CD14-positive monocyte (primary cell): ENCODE measurements at regions not wholly inside any gene's neighbourhood (a gene's known extent, or its start where the extent isn't known, plus 50 kb on each side); places are given as distances from the start of the nearest gene placed in this dataset.

Experiments used
- DNase-seq, 3 donors: peaks; one replicate each; pipeline ENCODE4 v3.0.0-alpha.2; 2011 to 2022
- H2AFZ ChIP-seq: 2 replicates; pipeline ENCODE4 v1.6.0; 2012; ENCODE audit warnings: mild to moderate bottlenecking, low read depth, low read length, inconsistent platforms; ENCODE audit not compliant: insufficient read depth, poor library complexity, severe bottlenecking
- H3K27ac ChIP-seq, 2 donors: 1 replicate in 1 of 2; 2 replicates in 1 of 2; pipeline ENCODE4 v1.5.1; 2012 to 2013; ENCODE audit warnings: low read length in 2 of 2, control low read depth in 1 of 2, inconsistent platforms in 1 of 2, low read depth in 1 of 2, mild to moderate bottlenecking in 1 of 2
- H3K27me3 ChIP-seq, 2 donors: one replicate each; pipeline versions ENCODE4 v1.6.0 to v1.6.1; 2011 to 2013; ENCODE audit warnings: low read length in 2 of 2; ENCODE audit not compliant: control insufficient read depth in 2 of 2, insufficient read depth in 2 of 2
- H3K36me3 ChIP-seq, 2 donors: replicated peaks in 1 of 2; 1 replicate in 1 of 2; 2 replicates in 1 of 2; pipeline versions ENCODE4 v1.5.1 to v1.6.1; 2012 to 2013; ENCODE audit warnings: low read length in 2 of 2, control low read depth in 1 of 2, inconsistent platforms in 1 of 2, mild to moderate bottlenecking in 1 of 2; ENCODE audit not compliant: insufficient read depth in 2 of 2, control insufficient read depth in 1 of 2
- H3K4me1 ChIP-seq, 2 donors: 1 replicate in 1 of 2; 2 replicates in 1 of 2; pipeline versions ENCODE4 v1.5.1 to v1.6.1; 2012 to 2013; ENCODE audit warnings: low read length in 2 of 2, control low read depth in 1 of 2, inconsistent platforms in 1 of 2, mild to moderate bottlenecking in 1 of 2, moderate library complexity in 1 of 2; ENCODE audit not compliant: insufficient read depth in 2 of 2, control insufficient read depth in 1 of 2
- H3K4me2 ChIP-seq: replicated peaks from 2 replicates; pipeline ENCODE3; 2012; ENCODE audit warnings: low read length, moderate library complexity, mild to moderate bottlenecking; ENCODE audit not compliant: poor library complexity, severe bottlenecking; ENCODE audit errors: extremely low read depth
- H3K4me3 ChIP-seq, 3 experiments: fragments of 200-600 bp in 1 of 3; sonication (generic) in 1 of 3; replicated peaks in 1 of 3; 1 replicate in 2 of 3; 2 replicates in 1 of 3; pipeline ENCODE4 v1.5.1; 2011 to 2013; ENCODE audit warnings: low read length in 3 of 3, mild to moderate bottlenecking in 3 of 3, control low read depth in 2 of 3, low read depth in 2 of 3, inconsistent platforms in 1 of 3, moderate library complexity in 1 of 3
- H3K79me2 ChIP-seq: 2 replicates; pipeline ENCODE4 v1.6.0; 2012; ENCODE audit warnings: mild to moderate bottlenecking, control low read depth, inconsistent platforms, low read length, moderate library complexity; ENCODE audit not compliant: insufficient read depth
- H3K9ac ChIP-seq: 2 replicates; pipeline ENCODE4 v1.6.0; 2017; ENCODE audit warnings: low read length, mild to moderate bottlenecking; ENCODE audit not compliant: insufficient read depth, poor library complexity, severe bottlenecking
- H3K9me3 ChIP-seq, 2 donors: replicated peaks in 1 of 2; 1 replicate in 1 of 2; 2 replicates in 1 of 2; pipeline versions ENCODE4 v1.5.1 to v1.6.1; 2012 to 2013; ENCODE audit warnings: low read length in 2 of 2, control low read depth in 1 of 2; ENCODE audit not compliant: control insufficient read depth in 1 of 2, insufficient read depth in 1 of 2
- H4K20me1 ChIP-seq: 2 replicates; pipeline ENCODE4 v1.6.0; 2012; ENCODE audit warnings: mild to moderate bottlenecking, low read length, control low read depth, moderate library complexity; ENCODE audit not compliant: insufficient read depth
- H3K27ac Mint-ChIP-seq, 7 donors: one replicate each; pipeline ENCODE4 v1.8.0; 2020; ENCODE audit warnings: mild to moderate bottlenecking in 7 of 7, mixed read lengths in 7 of 7, moderate library complexity in 6 of 7, inconsistent platforms in 2 of 7
- H3K27me3 Mint-ChIP-seq, 3 donors: one replicate each; pipeline ENCODE4 v1.8.0; 2021 to 2022; ENCODE audit warnings: low read depth in 3 of 3, mild to moderate bottlenecking in 3 of 3, mixed read lengths in 3 of 3, moderate library complexity in 3 of 3, inconsistent platforms in 1 of 3
- H3K36me3 Mint-ChIP-seq, 2 donors: one replicate each; pipeline ENCODE4 v1.8.0; 2020; ENCODE audit warnings: mixed read lengths in 2 of 2, inconsistent platforms in 1 of 2, mild to moderate bottlenecking in 1 of 2
- H3K4me1 Mint-ChIP-seq: one replicate; pipeline ENCODE4 v1.8.0; 2020; ENCODE audit warnings: mild to moderate bottlenecking, mixed read lengths
- H3K4me3 Mint-ChIP-seq, 2 donors: one replicate each; pipeline ENCODE4 v1.8.0; 2020; ENCODE audit warnings: mild to moderate bottlenecking in 2 of 2, mixed read lengths in 2 of 2, moderate library complexity in 1 of 2
- H3K9me3 Mint-ChIP-seq, 7 donors: one replicate each; pipeline ENCODE4 v1.8.0; 2020 to 2022; ENCODE audit warnings: mixed read lengths in 7 of 7, mild to moderate bottlenecking in 6 of 7, moderate library complexity in 6 of 7, inconsistent platforms in 2 of 7
- WGBS: methylation state at CpG from one replicate; pipeline ENCODE4 v1.1.5; 2013; ENCODE audit warnings: missing lambda C conversion rate; ENCODE audit not compliant: insufficient coverage; 5-methylcytosine and 5-hydroxymethylcytosine counted together
- intact Hi-C, 2 donors: fragments of 100-400 bp; cut with micrococcal nuclease; formaldehyde crosslinking; loops; one replicate each; pipeline versions ENCODE4 v1.15.0 to v1.15.1; 2023
- TF ChIP-seq, protein P1 (sequence below): fragments of 200-600 bp; IDR thresholded peaks from one replicate; pipeline ENCODE4 v1.8.0; 2022; ENCODE audit warnings: antibody characterized with exemption, mild to moderate bottlenecking

DNA sequence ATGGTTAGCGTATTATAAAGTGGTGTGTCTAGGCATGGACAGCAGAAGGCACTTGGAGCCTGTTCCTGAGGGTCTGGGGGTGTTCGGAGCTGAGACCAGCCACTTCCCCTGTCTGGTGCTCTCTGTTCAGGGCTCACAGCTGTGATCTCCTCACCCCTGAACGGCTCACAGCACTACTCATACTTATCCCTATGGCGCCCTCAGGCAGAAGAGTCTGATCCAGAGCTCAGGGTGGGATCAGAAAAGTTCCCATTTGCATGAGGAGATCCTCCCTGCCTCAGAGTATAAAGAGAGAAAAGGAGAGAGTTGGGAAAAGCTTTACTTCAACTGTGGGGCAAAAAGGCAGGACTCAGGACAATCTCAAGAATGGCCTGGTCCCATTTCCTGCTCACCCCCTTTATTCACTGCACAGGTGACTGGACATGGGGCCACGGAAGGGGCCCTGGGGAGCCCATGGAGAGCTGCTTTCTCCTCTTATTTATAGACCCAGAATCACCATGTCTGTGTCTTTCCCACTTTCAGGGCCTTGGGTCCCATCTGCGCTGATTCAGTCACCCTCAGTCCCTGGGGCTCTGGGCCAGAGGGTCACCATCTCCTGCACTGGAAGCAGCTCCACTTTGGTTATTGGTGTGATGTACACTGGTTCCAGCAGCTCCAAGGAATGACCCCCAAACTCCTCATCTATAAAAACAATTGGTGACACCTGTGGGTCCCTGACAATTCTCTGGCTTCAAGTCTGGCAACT lies 97.0 kb upstream of the TOP3B start:
- Histone ChIP-seq H3K9me3 (no peaks in the 10 kb centered on the region), H2AFZ (no peak overlapping the region), H3K4me2 (no peak overlapping the region), H3K9ac (no peak overlapping the region), H3K27me3 (peaks cover 0 to 7% of the 10 kb centered on the region in 2 donors), H3K4me1 (peaks cover 10 to 19% of the 10 kb centered on the region in 2 donors), H3K79me2 (no peaks in the 10 kb centered on the region), H4K20me1 (no peaks in the 10 kb centered on the region), H3K36me3 (no peaks in the 10 kb centered on the region), H3K4me3 (no peak overlapping the region), H3K27ac (no peak overlapping the region)
- peaks cover 4 to 21% (median 19%) of the 10 kb centered on the region in 3 donors for H3K27me3 Mint-ChIP-seq
- no peak overlapping the region for H3K27ac Mint-ChIP-seq
- H3K4me3 Mint-ChIP-seq: no peak overlapping the region
- DNase-seq: no peak
- no peaks in the 10 kb centered on the region for H3K9me3 Mint-ChIP-seq
- TF ChIP-seq, protein P1, sequence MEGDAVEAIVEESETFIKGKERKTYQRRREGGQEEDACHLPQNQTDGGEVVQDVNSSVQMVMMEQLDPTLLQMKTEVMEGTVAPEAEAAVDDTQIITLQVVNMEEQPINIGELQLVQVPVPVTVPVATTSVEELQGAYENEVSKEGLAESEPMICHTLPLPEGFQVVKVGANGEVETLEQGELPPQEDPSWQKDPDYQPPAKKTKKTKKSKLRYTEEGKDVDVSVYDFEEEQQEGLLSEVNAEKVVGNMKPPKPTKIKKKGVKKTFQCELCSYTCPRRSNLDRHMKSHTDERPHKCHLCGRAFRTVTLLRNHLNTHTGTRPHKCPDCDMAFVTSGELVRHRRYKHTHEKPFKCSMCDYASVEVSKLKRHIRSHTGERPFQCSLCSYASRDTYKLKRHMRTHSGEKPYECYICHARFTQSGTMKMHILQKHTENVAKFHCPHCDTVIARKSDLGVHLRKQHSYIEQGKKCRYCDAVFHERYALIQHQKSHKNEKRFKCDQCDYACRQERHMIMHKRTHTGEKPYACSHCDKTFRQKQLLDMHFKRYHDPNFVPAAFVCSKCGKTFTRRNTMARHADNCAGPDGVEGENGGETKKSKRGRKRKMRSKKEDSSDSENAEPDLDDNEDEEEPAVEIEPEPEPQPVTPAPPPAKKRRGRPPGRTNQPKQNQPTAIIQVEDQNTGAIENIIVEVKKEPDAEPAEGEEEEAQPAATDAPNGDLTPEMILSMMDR: no peak
- intact Hi-C loops: no loop called here
- 81% methylated on average over 2 of the region's 6 CpGs for whole genome bisulfite sequencing
- H3K36me3 Mint-ChIP-seq: no peaks in the 10 kb centered on the region
- peaks cover 30% of the 10 kb centered on the region for H3K4me1 Mint-ChIP-seq

DNA sequence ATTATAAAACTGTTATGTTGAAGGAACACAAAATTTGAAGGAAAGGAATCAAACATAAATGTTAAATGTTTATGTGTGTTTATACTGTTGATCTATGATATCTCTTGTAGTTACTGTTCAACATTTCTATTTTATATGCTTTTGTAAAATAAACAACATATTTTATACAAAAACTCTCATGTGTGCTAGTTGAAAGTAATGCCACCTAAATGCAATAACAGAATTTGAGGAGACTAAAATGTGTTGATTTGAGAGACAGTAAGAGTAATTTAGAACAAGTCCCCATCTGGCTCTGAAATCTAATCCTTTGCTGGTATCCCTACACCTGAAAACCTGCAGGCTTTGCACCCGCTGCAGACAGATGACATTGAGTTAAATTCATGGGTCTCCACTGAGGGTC lies 95.7 kb upstream of the TOP3B start:
- Mint-ChIP-seq H3K27ac (no peak overlapping the region), H3K4me1 (peaks cover 36% of the 10 kb centered on the region), H3K27me3 (peaks cover 2 to 22% (median 12%) of the 10 kb centered on the region in 3 donors), H3K4me3 (no peak overlapping the region), H3K36me3 (no peaks in the 10 kb centered on the region), H3K9me3 (peaks cover 0 to 1% (median 0%) of the 10 kb centered on the region in 7 donors)
- no peak overlapping the region for H3K27ac ChIP-seq
- TF ChIP-seq, protein P1: no peak
- H4K20me1 ChIP-seq: no peaks in the 10 kb centered on the region
- no peak overlapping the region for H3K4me2 ChIP-seq
- H3K36me3 ChIP-seq: no peaks in the 10 kb centered on the region
- peaks cover 0 to 4% of the 10 kb centered on the region in 2 donors for H3K27me3 ChIP-seq
- no peak overlapping the region for H3K9ac ChIP-seq
- WGBS: no CpG with 5 or more reads among the region's 1 CpG
- intact Hi-C loops: no loop called here
- no peaks in the 10 kb centered on the region for H3K79me2 ChIP-seq
- H2AFZ ChIP-seq: no peak overlapping the region
- no peaks in the 10 kb centered on the region for H3K9me3 ChIP-seq
- no peak for DNase-seq
- H3K4me3 ChIP-seq: no peak overlapping the region
- H3K4me1 ChIP-seq: peaks cover 17 to 31% of the 10 kb centered on the region in 2 donors
